WERI-Rb-1 (cell line): ENCODE measurements at regions not wholly inside any gene's neighbourhood (a gene's known extent, or its start where the extent isn't known, plus 50 kb on each side); places are given as distances from the start of the nearest gene placed in this dataset.

Experiments
- DNase-seq: peaks from one replicate; pipeline ENCODE4 v3.0.0-alpha.2; 2020
- H3K27ac ChIP-seq: fragments of 250-450 bp; sonication (Bioruptor Pico); 2 replicates; pipeline ENCODE4 v1.5.1; 2020; ENCODE audit warnings: mild to moderate bottlenecking, moderate library complexity
- H3K27me3 ChIP-seq: fragments of 250-450 bp; sonication (Bioruptor Pico); 2 replicates; pipeline ENCODE4 v1.5.1; 2021; ENCODE audit warnings: mild to moderate bottlenecking, low read depth, moderate library complexity; ENCODE audit not compliant: insufficient read depth, severe bottlenecking
- H3K36me3 ChIP-seq: fragments of 250-450 bp; sonication (Bioruptor Pico); 2 replicates; pipeline ENCODE4 v1.5.1; 2020; ENCODE audit warnings: mild to moderate bottlenecking, moderate library complexity
- H3K4me3 ChIP-seq: 2 replicates; pipeline ENCODE4 v1.5.1; 2011; ENCODE audit warnings: low read depth, mild to moderate bottlenecking, control low read depth, low read length
- H3K9me3 ChIP-seq: fragments of 250-450 bp; sonication (Bioruptor Pico); 2 replicates; pipeline ENCODE4 v1.5.1; 2021; ENCODE audit warnings: mild to moderate bottlenecking, moderate library complexity; ENCODE audit not compliant: severe bottlenecking
- TF ChIP-seq, protein P1 (sequence below): IDR thresholded peaks from 2 replicates; pipeline ENCODE4 v1.5.1; 2011; ENCODE audit warnings: low read depth, mild to moderate bottlenecking, control low read depth, inconsistent platforms, low read length

- no peaks in the 10 kb centered on the region for H3K9me3 ChIP-seq
- no peak for DNase-seq
- TF ChIP-seq, protein P1, sequence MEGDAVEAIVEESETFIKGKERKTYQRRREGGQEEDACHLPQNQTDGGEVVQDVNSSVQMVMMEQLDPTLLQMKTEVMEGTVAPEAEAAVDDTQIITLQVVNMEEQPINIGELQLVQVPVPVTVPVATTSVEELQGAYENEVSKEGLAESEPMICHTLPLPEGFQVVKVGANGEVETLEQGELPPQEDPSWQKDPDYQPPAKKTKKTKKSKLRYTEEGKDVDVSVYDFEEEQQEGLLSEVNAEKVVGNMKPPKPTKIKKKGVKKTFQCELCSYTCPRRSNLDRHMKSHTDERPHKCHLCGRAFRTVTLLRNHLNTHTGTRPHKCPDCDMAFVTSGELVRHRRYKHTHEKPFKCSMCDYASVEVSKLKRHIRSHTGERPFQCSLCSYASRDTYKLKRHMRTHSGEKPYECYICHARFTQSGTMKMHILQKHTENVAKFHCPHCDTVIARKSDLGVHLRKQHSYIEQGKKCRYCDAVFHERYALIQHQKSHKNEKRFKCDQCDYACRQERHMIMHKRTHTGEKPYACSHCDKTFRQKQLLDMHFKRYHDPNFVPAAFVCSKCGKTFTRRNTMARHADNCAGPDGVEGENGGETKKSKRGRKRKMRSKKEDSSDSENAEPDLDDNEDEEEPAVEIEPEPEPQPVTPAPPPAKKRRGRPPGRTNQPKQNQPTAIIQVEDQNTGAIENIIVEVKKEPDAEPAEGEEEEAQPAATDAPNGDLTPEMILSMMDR = no peak
- no peaks in the 10 kb centered on the region for H3K27me3 ChIP-seq
- no peak overlapping the region for H3K27ac ChIP-seq
- H3K4me3 ChIP-seq = no peak overlapping the region
- H3K36me3 ChIP-seq = no peaks in the 10 kb centered on the region
Observed at GRCh38 chr15:81869161-81869954, 176.5 kb downstream of the MEX3B start.

DNA sequence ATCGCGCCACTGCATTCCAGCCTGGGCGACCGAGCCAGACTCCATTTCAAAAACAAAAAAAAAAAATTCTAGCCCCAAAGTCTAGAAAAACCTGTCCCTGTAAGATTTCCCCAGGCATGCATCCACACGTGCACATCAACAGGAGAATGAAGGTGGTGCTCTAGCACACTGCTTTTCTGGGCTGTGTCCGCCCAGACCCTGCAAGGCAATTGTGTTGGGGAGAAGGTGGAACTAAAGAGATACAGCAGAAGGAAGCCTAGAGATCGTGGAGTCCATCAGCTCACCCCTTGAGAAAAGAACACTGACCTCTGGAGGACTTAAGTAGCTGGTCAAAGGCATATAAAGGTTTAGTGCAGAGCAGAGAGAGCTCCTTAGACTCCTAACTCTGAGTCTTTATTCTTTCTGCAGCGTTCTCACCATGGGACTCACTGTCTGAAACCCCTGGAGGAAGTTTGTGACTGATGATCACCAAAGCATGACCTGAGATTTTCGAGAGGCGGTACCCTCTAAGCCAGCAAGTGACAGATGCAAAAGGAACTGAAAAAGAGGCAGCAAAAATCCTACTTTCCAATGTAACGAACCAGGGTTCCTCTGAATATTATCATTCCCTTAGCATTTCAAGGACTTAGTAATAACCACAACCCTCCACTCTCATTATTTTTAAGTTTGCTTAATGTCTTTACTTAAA, 179.8 kb downstream of the MEX3B start:
- no peaks in the 10 kb centered on the region for H3K36me3 ChIP-seq
- TF ChIP-seq, protein P1 = no peak
- no peaks in the 10 kb centered on the region for H3K9me3 ChIP-seq
- DNase-seq = no peak
- no peak overlapping the region for H3K27ac ChIP-seq
- no peaks in the 10 kb centered on the region for H3K27me3 ChIP-seq
- no peak overlapping the region for H3K4me3 ChIP-seq

DNA sequence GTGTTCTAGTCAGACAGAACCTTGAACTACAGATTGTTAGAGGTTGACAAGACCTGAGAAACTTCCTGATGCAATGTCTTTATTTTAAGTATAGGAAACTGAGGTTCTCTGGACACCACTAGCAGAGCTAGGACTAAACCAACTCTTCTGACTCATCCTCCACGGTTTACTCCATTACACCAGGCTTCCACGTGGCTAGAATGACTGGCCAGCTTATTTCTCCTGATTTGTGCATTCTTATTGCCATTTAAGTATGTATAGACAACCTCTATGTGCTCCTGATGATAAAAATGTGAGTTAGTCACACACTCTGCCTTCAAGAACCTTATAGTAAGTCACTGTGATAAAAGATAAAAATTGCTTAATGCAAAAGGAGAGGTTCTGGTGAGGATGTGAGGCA, 182.7 kb downstream of the MEX3B start:
- no peak for DNase-seq
- H3K27ac ChIP-seq = no peak overlapping the region

GRCh38 chr15:81859737-81860516, 185.9 kb downstream of the MEX3B start:
- H3K4me3 ChIP-seq = no peak overlapping the region
- TF ChIP-seq, protein P1 = no peak
- no peaks in the 10 kb centered on the region for H3K27me3 ChIP-seq
- no peaks in the 10 kb centered on the region for H3K36me3 ChIP-seq
- no peak overlapping the region for H3K27ac ChIP-seq
- DNase-seq = no peak
- H3K9me3 ChIP-seq = no peaks in the 10 kb centered on the region

More for the DNA sequence above, 182.7 kb downstream of the MEX3B start:
- no peaks in the 10 kb centered on the region for H3K27me3 ChIP-seq
- no peak overlapping the region for H3K4me3 ChIP-seq
- no peaks in the 10 kb centered on the region for H3K9me3 ChIP-seq
- TF ChIP-seq, protein P1 = no peak
- H3K36me3 ChIP-seq = no peaks in the 10 kb centered on the region

DNA sequence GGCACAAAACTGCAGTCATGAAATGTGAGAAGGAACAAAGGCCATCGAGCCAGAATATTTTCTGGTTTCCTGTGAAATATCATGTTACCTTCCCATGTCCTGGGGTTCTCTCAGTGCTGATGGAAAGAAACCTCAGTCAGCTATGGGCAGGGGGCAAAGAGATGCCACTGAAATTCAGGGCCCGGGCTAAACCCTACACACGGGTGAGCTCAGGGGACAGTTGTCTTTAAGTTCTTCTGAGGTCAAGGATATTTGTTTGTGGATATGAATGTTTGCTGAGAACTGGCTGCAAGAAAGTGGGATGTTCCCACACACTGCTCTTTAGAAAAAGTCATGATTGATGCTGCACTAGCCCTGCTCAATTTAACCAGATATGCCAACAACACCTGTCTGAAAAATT, 187.2 kb downstream of the MEX3B start:
- Histone ChIP-seq H3K27ac (no peak overlapping the region), H3K36me3 (no peaks in the 10 kb centered on the region), H3K9me3 (no peaks in the 10 kb centered on the region), H3K27me3 (no peaks in the 10 kb centered on the region), H3K4me3 (no peak overlapping the region)
- TF ChIP-seq, protein P1 = no peak
- DNase-seq = no peak
